Retinal pigment epithelial cell (primary cell): ENCODE measurements at regions not wholly inside any gene's neighbourhood (a gene's known extent, or its start where the extent isn't known, plus 50 kb on each side); places are given as distances from the start of the nearest gene placed in this dataset.

Experiments used
- DNase-seq: peaks from one replicate; pipeline ENCODE4 v3.0.0-alpha.2; 2010; ENCODE audit warnings: low read depth
- H3K4me3 ChIP-seq: 2 replicates; pipeline ENCODE4 v1.5.1; 2011; ENCODE audit warnings: mild to moderate bottlenecking, low read length, control low read depth, moderate library complexity
- CTCF ChIP-seq: conservative IDR thresholded peaks from 2 replicates; pipeline ENCODE4 v1.5.1; 2011; ENCODE audit warnings: low read depth, low read length, control low read depth, inconsistent platforms

GRCh38 chrX:5829469-5829868 lies 399.2 kb downstream of the NLGN4X start:
- DNase-seq, result no peak
- TF ChIP-seq CTCF, result no peak
- H3K4me3 ChIP-seq, result no peak overlapping the region

GRCh38 chrX:5829060-5829459 lies 399.6 kb downstream of the NLGN4X start:
- H3K4me3 ChIP-seq, result no peak overlapping the region
- DNase-seq, result no peak
- TF ChIP-seq CTCF, result no peak

GRCh38 chrX:5823903-5824302 lies 404.8 kb downstream of the NLGN4X start:
- no peak overlapping the region for H3K4me3 ChIP-seq
- no peak for DNase-seq
- no peak for TF ChIP-seq CTCF

GRCh38 chrX:5810636-5811035 lies 418.0 kb downstream of the NLGN4X start:
- H3K4me3 ChIP-seq, result no peak overlapping the region
- DNase-seq, result no peak
- TF ChIP-seq CTCF, result no peak

GRCh38 chrX:5807181-5807580 lies 421.5 kb downstream of the NLGN4X start:
- TF ChIP-seq CTCF, result no peak
- DNase-seq, result no peak
- no peak overlapping the region for H3K4me3 ChIP-seq

GRCh38 chrX:5802391-5802790 lies 426.3 kb downstream of the NLGN4X start:
- no peak for DNase-seq
- no peak overlapping the region for H3K4me3 ChIP-seq
- no peak for TF ChIP-seq CTCF

- no peak overlapping the region for H3K4me3 ChIP-seq
- DNase-seq, result no peak
- TF ChIP-seq CTCF, result no peak
Measured at GRCh38 chrX:5791721-5792120, 436.9 kb downstream of the NLGN4X start.
